ENCODE measurements at regions not wholly inside any gene's neighbourhood (a gene's known extent, or its start where the extent isn't known, plus 50 kb on each side); places are given as distances from the start of the nearest gene placed in this dataset.
"Not testable (repeated sequence)": the region's sequence is repeated elsewhere in the genome, so short reads cannot be mapped to it uniquely, and the experiment has no call there.

GRCh38 chr6:71726121-71726520 lies 160.2 kb upstream of the RIMS1 start:
- no peak for ATAC-seq

GRCh38 chr6:71727632-71728294 lies 158.6 kb upstream of the RIMS1 start:
- no peak for ATAC-seq

More at GRCh38 chr6:71726121-71726520, 160.2 kb upstream of the RIMS1 start:
- no peak for DNase-seq
- intact Hi-C loops (cut with DNase I, micrococcal nuclease): no loop called here

GRCh38 chr6:71730284-71730683 lies 156.1 kb upstream of the RIMS1 start:
- DNase-seq (no peak), ATAC-seq (no peak)
- intact Hi-C loops (cut with DNase I, micrococcal nuclease): no loop called here

More at GRCh38 chr6:71727632-71728294, 158.6 kb upstream of the RIMS1 start:
- DNase-seq: no peak
- intact Hi-C loops (cut with DNase I, micrococcal nuclease): no loop called here

GRCh38 chr6:71733970-71734899 lies 152.1 kb upstream of the RIMS1 start:
- intact Hi-C loops (cut with DNase I, micrococcal nuclease): no loop called here

GRCh38 chr6:71737953-71738352 lies 148.4 kb upstream of the RIMS1 start:
- intact Hi-C loops (cut with DNase I, micrococcal nuclease): no loop called here
- ATAC-seq (no peak), DNase-seq (no peak)

More at GRCh38 chr6:71733970-71734899, 152.1 kb upstream of the RIMS1 start:
- ATAC-seq (no peak), DNase-seq (no peak)

- ATAC-seq: no peak
- intact Hi-C loops (cut with DNase I, micrococcal nuclease): no loop called here
- no peak for DNase-seq
These were observed 140.8 kb upstream of the RIMS1 start for GRCh38 chr6:71745525-71745924.

- ATAC-seq: no peak
- intact Hi-C loops (cut with DNase I, micrococcal nuclease): no loop called here
- DNase-seq: no peak
These were observed 120.1 kb upstream of the RIMS1 start for GRCh38 chr6:71766146-71766760.

GRCh38 chr6:71766796-71767195 lies 119.6 kb upstream of the RIMS1 start:
- intact Hi-C loops (cut with DNase I, micrococcal nuclease): no loop called here
- ATAC-seq (peak; percentile 73), DNase-seq (no peak)

GRCh38 chr6:71768356-71768755 lies 118.0 kb upstream of the RIMS1 start:
- DNase-seq (no peak), ATAC-seq (no peak)
- intact Hi-C loops (cut with DNase I, micrococcal nuclease): no loop called here

GRCh38 chr6:71808865-71809264 lies 77.5 kb upstream of the RIMS1 start:
- intact Hi-C loops (cut with DNase I, micrococcal nuclease): no loop called here
- ATAC-seq: no peak
- DNase-seq: no peak

GRCh38 chr6:71810880-71811279 lies 75.5 kb upstream of the RIMS1 start:
- intact Hi-C loops (cut with DNase I, micrococcal nuclease): no loop called here
- no peak for DNase-seq
- no peak for ATAC-seq

- DNase-seq (no peak), ATAC-seq (no peak)
- intact Hi-C loops (cut with DNase I, micrococcal nuclease): no loop called here
These were observed 63.7 kb upstream of the RIMS1 start for GRCh38 chr6:71822625-71823024.

GRCh38 chr6:71832110-71832764 lies 54.1 kb upstream of the RIMS1 start:
- DNase-seq; intact Hi-C loops (cut with DNase I, micrococcal nuclease); ATAC-seq: not testable (repeated sequence)

Small RNA genes lying in the stretch of these regions (microRNA-seq; reads per million reads assigned to microRNA genes)
- gene MIR30A: 2,430 to 3,345 reads per million in 2 donors
- gene MIR30C2: 32.0 to 69.4 reads per million in 2 donors

All from left colon (tissue), 2 donors.